NCI-H748 (cell line): ENCODE measurements at regions not wholly inside any gene's neighbourhood (a gene's known extent, or its start where the extent isn't known, plus 50 kb on each side); places are given as distances from the start of the nearest gene placed in this dataset.

Source experiments
- DNase-seq: peaks from one replicate; lab custom pipeline; 2025; ENCODE audit not compliant: unreplicated experiment; lab: John Stamatoyannopoulos, UW

- DNase-seq, result no peak
These were observed 97.1 kb upstream of the CARD18 start for GRCh38 chr11:105236664-105237063.

GRCh38 chr11:105233285-105233684 lies 93.7 kb upstream of the CARD18 start:
- no peak for DNase-seq

GRCh38 chr11:105232021-105232420 lies 92.5 kb upstream of the CARD18 start:
- no peak for DNase-seq

GRCh38 chr11:105230586-105230985 lies 91.0 kb upstream of the CARD18 start:
- DNase-seq, result no peak

- no peak for DNase-seq
These were observed 90.2 kb upstream of the CARD18 start for GRCh38 chr11:105229761-105230160.

- DNase-seq, result no peak
These were observed 89.7 kb upstream of the CARD18 start for GRCh38 chr11:105229257-105229656.

- no peak for DNase-seq
These were observed 87.8 kb upstream of the CARD18 start for GRCh38 chr11:105227363-105227762.

GRCh38 chr11:105226766-105227165 lies 87.2 kb upstream of the CARD18 start:
- no peak for DNase-seq

GRCh38 chr11:105226091-105226490 lies 86.5 kb upstream of the CARD18 start:
- DNase-seq, result no peak

GRCh38 chr11:105224482-105225253 lies 85.1 kb upstream of the CARD18 start:
- no peak for DNase-seq

- DNase-seq, result no peak
These were observed 80.6 kb upstream of the CARD18 start for GRCh38 chr11:105220121-105220520.

GRCh38 chr11:105219670-105220069 lies 80.1 kb upstream of the CARD18 start:
- no peak for DNase-seq

- DNase-seq, result no peak
These were observed 79.7 kb upstream of the CARD18 start for GRCh38 chr11:105219269-105219668.

GRCh38 chr11:105215528-105215927 lies 76.0 kb upstream of the CARD18 start:
- DNase-seq, result no peak

- no peak for DNase-seq
These were observed 72.4 kb upstream of the CARD18 start for GRCh38 chr11:105211806-105212554.

GRCh38 chr11:105208019-105208418 lies 68.5 kb upstream of the CARD18 start:
- DNase-seq, result no peak

- no peak for DNase-seq
These were observed 67.1 kb upstream of the CARD18 start for GRCh38 chr11:105206633-105207032.

- DNase-seq, result no peak
These were observed 65.1 kb upstream of the CARD18 start for GRCh38 chr11:105204636-105205035.

GRCh38 chr11:105203569-105204240 lies 64.1 kb upstream of the CARD18 start:
- DNase-seq, result no peak

GRCh38 chr11:105202844-105203548 lies 63.4 kb upstream of the CARD18 start:
- DNase-seq, result no peak

- DNase-seq, result no peak
These were observed 62.9 kb upstream of the CARD18 start for GRCh38 chr11:105202422-105202821.
